CD4-positive, alpha-beta T cell treated with Interleukin-2 at 100 ng/mL for 4 hours (primary cell): ENCODE measurements at regions not wholly inside any gene's neighbourhood (a gene's known extent, or its start where the extent isn't known, plus 50 kb on each side); places are given as distances from the start of the nearest gene placed in this dataset.

Experiments used
- DNase-seq: peaks from one replicate; pipeline ENCODE4 v3.0.0-alpha.2; 2020; ENCODE audit warnings: low spot score

GRCh38 chr2:16005816-16006536 is 65.6 kb downstream of the MYCN start:
- DNase-seq = no peak

GRCh38 chr2:16005389-16005788 is 65.0 kb downstream of the MYCN start:
- DNase-seq = no peak

- no peak for DNase-seq
Observed at GRCh38 chr2:16003809-16004208, 63.5 kb downstream of the MYCN start.

GRCh38 chr2:16003152-16003551 is 62.8 kb downstream of the MYCN start:
- DNase-seq = no peak

GRCh38 chr2:16002575-16002974 is 62.2 kb downstream of the MYCN start:
- no peak for DNase-seq

GRCh38 chr2:16002144-16002543 is 61.8 kb downstream of the MYCN start:
- DNase-seq = no peak

GRCh38 chr2:16000642-16001041 is 60.3 kb downstream of the MYCN start:
- no peak for DNase-seq

- DNase-seq = no peak
Observed at GRCh38 chr2:15999596-16000469, 59.5 kb downstream of the MYCN start.

GRCh38 chr2:15997728-15998280 is 57.5 kb downstream of the MYCN start:
- DNase-seq = no peak

GRCh38 chr2:15996536-15997423 is 56.4 kb downstream of the MYCN start:
- no peak for DNase-seq
